ENCODE measurements at regions not wholly inside any gene's neighbourhood (a gene's known extent, or its start where the extent isn't known, plus 50 kb on each side); places are given as distances from the start of the nearest gene placed in this dataset.
"Not testable (repeated sequence)": the region's sequence is repeated elsewhere in the genome, so short reads cannot be mapped to it uniquely, and the experiment has no call there.

DNA sequence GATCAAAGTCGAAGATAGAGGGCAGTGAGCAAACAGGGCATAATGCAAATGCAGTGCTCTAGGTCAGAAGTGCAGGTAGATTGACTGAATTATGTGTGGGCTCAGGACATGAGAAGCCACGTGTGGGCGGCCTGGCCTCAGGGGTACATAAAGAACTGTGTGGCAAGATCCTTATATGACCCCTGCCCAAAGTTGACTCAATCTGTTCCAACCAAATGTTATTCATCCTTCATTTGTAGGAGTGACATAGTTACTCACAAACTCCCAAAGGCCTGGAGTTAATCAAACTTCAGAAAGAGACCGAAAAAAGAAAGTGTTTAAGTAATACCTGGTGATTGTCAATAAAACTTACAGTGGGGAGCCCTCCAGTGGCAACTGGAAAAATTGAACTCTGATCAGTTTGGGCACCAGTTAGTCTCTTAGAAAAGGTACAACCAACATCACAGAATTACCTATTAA is 150.4 kb upstream of the FAR2 start:
- no peak for DNase-seq

DNA sequence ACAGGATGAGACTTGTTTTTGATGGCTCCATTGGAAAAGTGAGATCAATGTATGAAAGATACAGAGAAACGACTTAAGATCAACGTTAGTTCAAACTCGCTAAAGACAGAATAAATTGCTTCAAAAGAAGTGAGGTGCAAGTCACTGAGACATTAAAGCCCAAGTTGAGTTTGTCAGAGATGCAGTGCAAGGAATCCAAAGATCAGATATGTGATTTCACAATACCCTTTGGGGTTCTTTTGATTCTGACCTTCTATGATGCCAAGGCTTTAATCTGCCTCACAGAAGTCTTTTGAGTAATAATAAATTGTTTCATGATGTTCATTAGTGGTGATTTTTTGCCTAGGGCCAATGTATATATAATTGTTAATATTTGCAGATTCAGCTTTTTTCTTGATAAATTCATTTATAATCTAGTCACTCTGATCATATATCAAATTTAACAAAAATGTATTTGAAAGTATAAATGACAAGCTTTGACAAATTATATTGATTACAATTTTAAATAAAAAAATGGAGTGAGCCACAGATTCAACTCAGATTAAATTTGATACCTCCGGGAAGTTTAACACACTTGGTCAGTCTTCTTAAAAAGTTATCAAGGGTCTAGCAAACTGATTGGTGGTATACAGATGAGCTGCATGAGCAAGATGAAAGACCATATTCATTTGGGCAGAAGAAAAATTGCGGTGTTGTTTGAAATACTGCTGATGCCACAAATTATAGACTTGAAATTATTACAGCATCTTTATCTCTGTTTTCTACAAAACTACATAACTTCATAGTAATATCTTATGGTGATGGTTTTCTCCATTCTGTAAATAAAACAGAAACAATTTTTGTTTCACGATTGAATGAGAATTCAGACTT is 144.8 kb upstream of the FAR2 start:
- no peak for DNase-seq

DNA sequence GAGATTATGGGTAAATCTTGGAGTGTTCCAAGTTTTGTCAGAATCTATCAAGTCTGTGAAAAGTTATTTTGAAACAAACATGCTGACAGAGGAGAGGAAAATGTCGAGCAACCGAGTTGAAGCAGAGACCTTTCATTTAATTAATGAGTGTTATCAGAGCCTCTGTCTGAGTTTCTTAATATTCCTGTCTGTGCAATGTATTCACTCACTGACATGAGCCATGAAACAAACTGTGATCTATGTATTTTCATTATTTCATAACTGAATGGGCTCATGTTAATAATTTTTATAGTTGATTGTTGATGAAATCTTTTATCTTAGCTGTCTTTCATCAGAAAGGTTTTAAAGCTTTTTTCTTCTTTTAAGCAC is 144.2 kb upstream of the FAR2 start:
- DNase-seq, result no peak

- no peak for DNase-seq
Observed at GRCh38 chr12:29008786-29009185, 140.3 kb upstream of the FAR2 start.

DNA sequence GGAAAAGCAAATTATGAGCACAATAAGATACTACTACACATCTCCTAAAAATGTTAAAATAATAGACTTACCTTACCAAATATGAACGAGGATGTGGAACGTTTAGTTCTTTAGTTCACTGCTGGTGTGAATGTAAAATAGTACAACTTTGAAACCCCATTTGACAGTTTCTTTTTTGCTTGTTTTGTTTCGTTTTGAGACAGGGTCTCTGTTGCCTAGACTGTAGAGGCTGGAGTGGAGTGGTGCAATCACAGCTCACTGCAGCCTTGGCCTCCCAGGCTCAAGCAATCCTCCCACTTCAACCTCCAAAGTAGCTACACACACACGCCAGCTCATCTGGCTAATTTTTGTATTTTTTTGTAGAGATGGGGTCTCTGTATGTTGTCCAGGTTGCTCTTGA is 136.4 kb upstream of the FAR2 start:
- DNase-seq, result no peak

GRCh38 chr12:29017532-29017931 is 131.5 kb upstream of the FAR2 start:
- not testable (repeated sequence) for DNase-seq

DNA sequence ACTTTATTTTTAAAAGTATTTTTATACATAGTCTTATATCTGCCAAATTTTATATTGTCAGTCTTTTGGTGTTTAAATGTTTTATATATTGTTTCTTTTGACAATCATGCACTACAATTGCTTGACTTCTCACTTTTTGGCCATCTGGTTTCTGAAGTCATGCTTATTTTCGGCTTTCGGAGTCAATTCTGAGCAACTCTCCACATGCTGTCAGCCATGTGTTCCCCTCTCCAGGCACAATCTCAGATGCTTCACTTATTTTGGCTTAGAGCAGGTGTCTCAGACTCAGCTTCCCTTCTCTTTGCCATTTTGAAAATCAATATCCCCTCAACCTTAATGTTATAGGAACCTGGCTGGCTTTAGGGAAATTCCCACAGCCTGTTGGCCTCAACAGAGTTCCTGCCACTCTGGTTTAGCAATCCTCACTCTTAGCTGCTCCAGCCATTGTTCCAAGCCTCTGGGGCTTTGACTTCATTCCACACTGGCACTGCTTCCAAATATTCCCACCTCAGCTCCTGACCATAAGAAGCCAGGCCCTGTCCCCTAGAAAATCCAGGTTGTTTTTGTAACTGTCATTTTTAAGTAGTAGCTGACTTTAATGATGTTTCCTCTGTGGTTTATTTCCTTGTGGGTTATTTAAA is 125.5 kb upstream of the FAR2 start:
- no peak for DNase-seq

DNA sequence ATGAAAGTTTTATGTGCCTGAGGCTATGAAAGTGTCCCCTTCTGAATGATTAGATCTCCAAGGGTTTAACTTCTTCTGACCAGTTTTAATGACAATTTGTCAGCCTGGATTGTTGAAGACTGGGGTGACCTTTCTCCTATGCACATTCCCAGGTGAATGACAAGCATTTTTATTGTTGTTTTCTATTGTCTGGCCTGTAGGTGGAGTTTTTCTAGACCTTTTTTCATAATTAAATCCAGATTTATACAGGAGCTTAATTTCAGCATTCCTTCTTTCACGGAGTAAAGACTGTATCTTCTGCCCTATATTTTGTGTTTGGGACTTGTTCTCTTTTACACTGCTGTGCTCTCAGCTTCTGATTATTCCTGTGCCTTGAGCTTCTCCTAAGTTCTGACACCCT is 125.0 kb upstream of the FAR2 start:
- DNase-seq, result no peak

DNA sequence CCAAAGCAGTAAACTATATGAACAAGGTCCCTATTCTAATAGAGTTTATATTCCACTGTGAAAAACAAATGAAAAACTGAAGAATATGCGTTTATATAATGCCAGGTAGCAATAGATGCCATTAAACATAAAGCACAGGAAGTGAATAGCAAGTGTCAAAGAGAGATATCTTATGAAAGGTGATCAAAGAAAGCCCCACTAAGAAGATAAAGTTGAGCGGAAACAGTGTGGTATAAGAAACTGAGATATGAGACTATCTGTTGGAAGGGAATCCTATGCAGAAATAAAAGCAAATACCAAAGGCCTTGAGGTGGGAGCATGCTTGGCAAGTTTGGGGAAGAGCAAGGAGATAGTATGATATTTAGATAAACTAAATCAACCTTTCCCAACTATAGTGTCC is 123.1 kb upstream of the FAR2 start:
- no peak for DNase-seq

DNA sequence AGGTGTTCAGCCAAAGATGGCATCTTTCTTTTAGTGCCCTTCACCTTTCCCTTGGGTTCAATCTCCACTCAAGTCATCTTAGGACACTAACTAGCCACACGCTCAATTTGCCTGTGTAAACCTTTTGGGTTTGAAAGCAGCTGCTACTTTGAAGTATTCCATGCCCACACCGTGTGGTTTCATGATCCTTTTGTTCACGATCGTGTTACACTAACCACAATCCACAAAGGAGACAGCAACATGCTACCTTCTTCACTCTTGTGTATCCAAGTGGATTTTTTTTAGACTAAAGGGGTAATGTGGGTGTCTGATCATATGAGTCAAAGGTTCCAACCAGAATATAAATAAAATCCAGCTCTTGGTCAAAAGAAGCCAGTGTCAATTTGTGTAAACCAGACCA is 122.7 kb upstream of the FAR2 start:
- DNase-seq, result peak; percentile 20

GRCh38 chr12:29029484-29029883 is 119.6 kb upstream of the FAR2 start:
- DNase-seq, result not testable (repeated sequence)

DNA sequence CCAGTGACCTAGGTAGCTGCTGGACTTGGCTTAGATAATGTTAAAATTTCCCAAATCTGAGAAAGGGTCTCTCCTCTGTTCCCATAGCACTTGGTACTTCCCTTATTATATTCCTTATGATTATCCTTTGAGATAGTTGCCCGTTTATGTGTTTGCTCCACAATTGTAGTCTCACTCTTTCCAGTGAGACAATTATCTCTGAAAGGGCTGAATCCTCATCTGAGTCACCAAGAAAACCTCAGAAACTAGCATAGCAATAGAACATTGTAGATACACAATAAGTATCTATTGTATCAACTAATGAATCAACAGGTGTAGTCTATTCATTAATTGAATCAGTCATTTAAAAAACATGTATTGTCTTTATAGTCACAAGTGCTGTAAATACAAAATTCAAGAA is 119.1 kb upstream of the FAR2 start:
- no peak for DNase-seq

GRCh38 chr12:29032446-29032845 is 116.6 kb upstream of the FAR2 start:
- no peak for DNase-seq

DNA sequence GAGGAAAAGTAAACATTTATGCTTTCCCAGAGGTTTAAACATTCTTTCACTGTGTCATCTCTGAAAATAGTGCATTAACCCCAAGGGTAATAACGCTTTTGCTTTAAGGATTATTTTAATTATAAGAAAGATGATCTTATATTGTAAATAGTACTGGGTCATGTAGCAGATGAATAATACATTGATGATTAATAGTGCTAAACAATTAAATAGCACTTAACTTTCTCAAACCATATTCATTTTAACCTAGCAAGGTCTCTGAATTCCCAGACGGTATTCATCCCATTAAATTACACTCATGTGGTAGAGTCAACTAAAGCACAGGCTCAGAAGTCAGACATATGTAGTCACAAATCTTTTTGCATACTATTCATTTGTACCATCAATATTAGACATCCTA is 115.6 kb upstream of the FAR2 start:
- DNase-seq, result no peak

DNA sequence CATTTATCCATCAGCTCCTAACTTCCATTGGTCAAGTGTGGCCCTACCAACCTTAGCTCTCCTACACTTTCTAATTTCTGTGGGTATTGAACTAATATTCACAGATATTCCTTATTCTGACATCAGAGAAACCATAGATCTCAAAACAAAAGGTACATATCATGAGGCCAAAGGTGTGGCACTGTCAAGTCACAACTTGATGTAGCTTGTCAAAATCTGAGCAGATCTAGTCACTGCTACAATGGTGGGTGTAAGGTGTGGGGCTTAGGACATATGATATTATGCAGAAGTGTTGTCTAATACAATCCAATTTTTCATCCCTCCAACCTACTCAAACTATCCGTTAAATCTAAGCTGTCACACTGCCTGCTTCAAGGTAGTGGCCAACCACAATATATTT is 114.0 kb upstream of the FAR2 start:
- no peak for DNase-seq

GRCh38 chr12:29039013-29039412 is 110.1 kb upstream of the FAR2 start:
- DNase-seq, result no peak

DNA sequence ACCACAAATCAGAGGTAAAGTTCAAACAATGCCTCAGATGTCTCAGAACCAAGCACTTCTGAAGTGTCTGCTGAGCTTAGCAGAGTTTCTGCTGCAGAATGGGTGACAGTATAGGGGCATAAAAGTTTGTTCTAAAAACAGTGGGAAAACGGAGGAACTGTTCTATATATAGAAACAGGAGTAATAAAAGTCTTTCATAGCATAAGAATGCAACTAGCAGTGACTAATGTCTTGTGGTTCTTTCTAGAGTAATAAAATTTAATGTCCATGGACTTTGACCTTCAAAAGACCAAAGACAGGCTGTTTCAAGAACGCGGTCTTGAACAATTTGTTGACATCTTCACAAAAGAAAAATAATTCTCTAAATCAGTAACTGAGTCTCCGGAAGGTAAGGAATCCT is 107.5 kb upstream of the FAR2 start:
- DNase-seq, result no peak

- no peak for DNase-seq
Observed at GRCh38 chr12:29043069-29043468, 106.0 kb upstream of the FAR2 start.

GRCh38 chr12:29044799-29045198 is 104.3 kb upstream of the FAR2 start:
- no peak for DNase-seq

- no peak for DNase-seq
Observed at GRCh38 chr12:29048787-29049186, 100.3 kb upstream of the FAR2 start.

DNA sequence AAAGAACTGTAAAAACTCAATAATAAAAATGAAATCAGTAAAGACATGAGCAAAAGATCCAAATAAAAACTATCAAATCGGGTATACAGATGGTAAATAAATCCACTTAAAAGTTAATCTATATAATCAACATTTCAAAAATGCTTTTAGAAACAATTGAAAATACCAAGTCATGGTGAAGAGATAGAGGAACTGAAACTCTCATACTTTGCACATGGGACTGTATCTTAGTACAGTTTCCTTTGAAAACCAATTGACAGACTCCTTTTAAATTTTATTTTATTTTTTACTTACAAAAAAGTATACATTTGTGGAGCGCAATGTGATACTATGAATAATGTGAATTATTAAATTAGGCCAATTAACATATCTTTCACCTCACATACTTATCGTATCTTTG is 98.6 kb upstream of the FAR2 start:
- no peak for DNase-seq

DNA sequence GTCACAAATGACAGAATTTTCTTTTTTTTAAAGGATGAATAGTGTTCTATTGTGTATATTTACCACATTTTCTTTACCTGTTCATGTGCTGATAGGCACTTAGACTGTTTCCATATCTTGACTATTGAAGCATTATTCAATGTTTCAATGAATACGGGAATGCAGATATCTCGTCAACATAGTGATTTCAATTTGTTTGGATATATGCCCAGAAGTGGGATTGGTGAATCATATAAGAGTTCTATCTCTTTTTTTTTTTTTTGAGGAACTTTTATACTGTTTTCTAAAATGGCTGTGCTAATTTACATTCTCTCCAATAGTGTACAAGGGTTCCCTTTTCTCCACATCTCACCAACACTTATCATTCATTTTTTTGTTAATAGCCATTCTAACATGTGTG is 97.9 kb upstream of the FAR2 start:
- no peak for DNase-seq

GRCh38 chr12:29053567-29053966 is 95.5 kb upstream of the FAR2 start:
- no peak for DNase-seq

GRCh38 chr12:29054858-29055663 is 94.0 kb upstream of the FAR2 start:
- DNase-seq, result no peak
